ENCODE measurements at regions not wholly inside any gene's neighbourhood (a gene's known extent, or its start where the extent isn't known, plus 50 kb on each side); places are given as distances from the start of the nearest gene placed in this dataset.
"Not testable (repeated sequence)": the region's sequence is repeated elsewhere in the genome, so short reads cannot be mapped to it uniquely, and the experiment has no call there.

DNA sequence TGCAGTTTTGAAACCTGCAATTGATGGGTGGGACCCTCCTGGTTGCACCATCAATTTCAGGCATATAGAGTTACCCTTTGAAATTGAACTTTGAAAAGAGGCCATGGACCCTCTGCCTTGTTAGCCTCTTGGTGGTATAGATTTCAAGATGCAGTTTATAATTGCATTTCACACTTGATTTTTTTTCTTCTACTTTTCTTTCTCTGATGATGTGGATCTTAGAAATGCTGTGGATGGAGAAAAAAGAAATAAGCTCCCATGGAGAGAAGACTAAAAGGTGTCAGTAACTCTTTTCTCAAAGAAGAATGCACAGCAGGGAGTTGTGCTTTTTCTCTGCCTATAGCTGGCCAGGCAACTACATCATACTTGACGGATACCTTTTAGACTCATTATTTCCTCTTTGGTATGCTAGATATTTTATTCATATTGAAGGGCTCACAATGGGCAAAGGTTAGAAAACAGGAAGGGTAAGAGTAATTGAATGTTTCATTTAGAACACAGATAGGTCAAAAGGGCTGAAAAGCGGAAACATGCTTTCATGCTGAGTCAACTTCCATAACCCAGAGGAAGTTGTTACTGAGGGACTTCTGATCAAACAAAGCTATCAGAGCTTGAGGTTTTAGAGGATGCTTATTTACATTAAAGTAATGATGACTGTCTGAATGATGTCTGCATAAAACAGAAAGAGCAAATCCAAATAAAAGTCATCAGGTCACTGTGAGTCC lies 773.2 kb upstream of the LRRN3 start:
- H3K9me3 Mint-ChIP-seq, result peaks cover 13% of the 10 kb centered on the region
- DNase-seq (ENCODE audit: low read depth, low spot score), result no peak

GRCh38 chr7:110320285-110320684 lies 770.6 kb upstream of the LRRN3 start:
- H3K27ac Mint-ChIP-seq (ENCODE audit: unreplicated experiment); DNase-seq (ENCODE audit: low read depth, low spot score); H3K27me3 Mint-ChIP-seq (ENCODE audit: low read depth); H3K4me3 Mint-ChIP-seq: not testable (repeated sequence)
- H3K9me3 Mint-ChIP-seq, result peaks cover 13% of the 10 kb centered on the region
- peaks cover 22% of the 10 kb centered on the region for H3K4me1 Mint-ChIP-seq
- H3K36me3 Mint-ChIP-seq (ENCODE audit: low read depth), result peaks cover 13% of the 10 kb centered on the region

More for the DNA sequence above, 773.2 kb upstream of the LRRN3 start:
- H3K36me3 Mint-ChIP-seq (ENCODE audit: low read depth), result peaks cover 16% of the 10 kb centered on the region
- H3K4me1 Mint-ChIP-seq, result peaks cover 22% of the 10 kb centered on the region
- no peaks in the 10 kb centered on the region for H3K27me3 Mint-ChIP-seq (ENCODE audit: low read depth)
- TF ChIP-seq, protein P1, sequence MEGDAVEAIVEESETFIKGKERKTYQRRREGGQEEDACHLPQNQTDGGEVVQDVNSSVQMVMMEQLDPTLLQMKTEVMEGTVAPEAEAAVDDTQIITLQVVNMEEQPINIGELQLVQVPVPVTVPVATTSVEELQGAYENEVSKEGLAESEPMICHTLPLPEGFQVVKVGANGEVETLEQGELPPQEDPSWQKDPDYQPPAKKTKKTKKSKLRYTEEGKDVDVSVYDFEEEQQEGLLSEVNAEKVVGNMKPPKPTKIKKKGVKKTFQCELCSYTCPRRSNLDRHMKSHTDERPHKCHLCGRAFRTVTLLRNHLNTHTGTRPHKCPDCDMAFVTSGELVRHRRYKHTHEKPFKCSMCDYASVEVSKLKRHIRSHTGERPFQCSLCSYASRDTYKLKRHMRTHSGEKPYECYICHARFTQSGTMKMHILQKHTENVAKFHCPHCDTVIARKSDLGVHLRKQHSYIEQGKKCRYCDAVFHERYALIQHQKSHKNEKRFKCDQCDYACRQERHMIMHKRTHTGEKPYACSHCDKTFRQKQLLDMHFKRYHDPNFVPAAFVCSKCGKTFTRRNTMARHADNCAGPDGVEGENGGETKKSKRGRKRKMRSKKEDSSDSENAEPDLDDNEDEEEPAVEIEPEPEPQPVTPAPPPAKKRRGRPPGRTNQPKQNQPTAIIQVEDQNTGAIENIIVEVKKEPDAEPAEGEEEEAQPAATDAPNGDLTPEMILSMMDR (conservative IDR thresholded peaks at IDR 0.05), result no peak
- H3K27ac Mint-ChIP-seq (ENCODE audit: unreplicated experiment), result no peak overlapping the region
- no peak overlapping the region for H3K4me3 Mint-ChIP-seq

- Mint-ChIP-seq H3K36me3 (ENCODE audit: low read depth) (peaks cover 8% of the 10 kb centered on the region), H3K27ac (ENCODE audit: unreplicated experiment) (no peak overlapping the region), H3K27me3 (ENCODE audit: low read depth) (no peaks in the 10 kb centered on the region), H3K4me1 (peaks cover 5% of the 10 kb centered on the region), H3K9me3 (peaks cover 4% of the 10 kb centered on the region), H3K4me3 (no peak overlapping the region)
- DNase-seq (ENCODE audit: low read depth, low spot score), result no peak
- TF ChIP-seq, protein P1 (conservative IDR thresholded peaks at IDR 0.05), result no peak
Measured at GRCh38 chr7:110322796-110323195, 768.1 kb upstream of the LRRN3 start.

GRCh38 chr7:110326966-110327365 lies 764.0 kb upstream of the LRRN3 start:
- H3K27ac Mint-ChIP-seq (ENCODE audit: unreplicated experiment), result no peak overlapping the region
- TF ChIP-seq, protein P1 (conservative IDR thresholded peaks at IDR 0.05), result no peak
- no peaks in the 10 kb centered on the region for H3K27me3 Mint-ChIP-seq (ENCODE audit: low read depth)
- H3K4me3 Mint-ChIP-seq, result no peak overlapping the region
- peaks cover 11% of the 10 kb centered on the region for H3K9me3 Mint-ChIP-seq
- H3K36me3 Mint-ChIP-seq (ENCODE audit: low read depth), result peaks cover 5% of the 10 kb centered on the region
- DNase-seq (ENCODE audit: low read depth, low spot score), result no peak
- H3K4me1 Mint-ChIP-seq, result no peaks in the 10 kb centered on the region

DNA sequence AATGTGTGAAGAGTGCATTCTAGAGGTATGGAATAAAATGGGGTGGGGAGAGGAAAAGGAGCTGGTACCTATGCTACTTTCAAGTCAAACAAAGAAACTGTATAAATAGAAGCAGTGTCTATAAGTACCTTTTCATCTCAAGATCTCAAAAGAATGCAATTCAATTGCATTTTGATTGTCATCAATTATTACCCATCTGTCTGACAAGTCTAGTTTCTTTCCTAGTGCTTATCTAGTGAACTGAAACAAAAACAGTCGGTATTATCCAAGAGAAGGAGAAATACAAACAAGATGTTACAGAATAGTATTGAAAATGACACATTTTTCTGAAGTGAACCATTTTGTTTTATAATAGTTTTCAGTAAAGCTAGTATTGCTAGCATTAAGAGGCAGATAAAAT lies 754.5 kb upstream of the LRRN3 start:
- no peaks in the 10 kb centered on the region for H3K4me1 Mint-ChIP-seq
- no peaks in the 10 kb centered on the region for H3K27me3 Mint-ChIP-seq (ENCODE audit: low read depth)
- H3K36me3 Mint-ChIP-seq (ENCODE audit: low read depth), result no peaks in the 10 kb centered on the region
- H3K4me3 Mint-ChIP-seq, result no peak overlapping the region
- H3K27ac Mint-ChIP-seq (ENCODE audit: unreplicated experiment), result no peak overlapping the region
- TF ChIP-seq, protein P1 (conservative IDR thresholded peaks at IDR 0.05), result no peak
- H3K9me3 Mint-ChIP-seq, result peaks cover 3% of the 10 kb centered on the region
- no peak for DNase-seq (ENCODE audit: low read depth, low spot score)

GRCh38 chr7:110337646-110338045 lies 753.3 kb upstream of the LRRN3 start:
- no peaks in the 10 kb centered on the region for H3K4me1 Mint-ChIP-seq
- TF ChIP-seq, protein P1 (conservative IDR thresholded peaks at IDR 0.05), result no peak
- no peaks in the 10 kb centered on the region for H3K36me3 Mint-ChIP-seq (ENCODE audit: low read depth)

More at GRCh38 chr7:110337646-110338045, 753.3 kb upstream of the LRRN3 start:
- H3K27ac Mint-ChIP-seq (ENCODE audit: unreplicated experiment), result no peak overlapping the region
- H3K9me3 Mint-ChIP-seq, result peaks cover 3% of the 10 kb centered on the region
- no peak for DNase-seq (ENCODE audit: low read depth, low spot score)
- H3K4me3 Mint-ChIP-seq, result no peak overlapping the region
- H3K27me3 Mint-ChIP-seq (ENCODE audit: low read depth), result no peaks in the 10 kb centered on the region

All from neural crest cell (in vitro differentiated cells).